K562 (cell line): ENCODE measurements at regions not wholly inside any gene's neighbourhood (a gene's known extent, or its start where the extent isn't known, plus 50 kb on each side); places are given as distances from the start of the nearest gene placed in this dataset.

Experiments
- L3MBTL2 ChIP-seq: fragments of 450-650 bp; IDR thresholded peaks from 2 replicates; pipeline ENCODE4 v1.6.1; 2016; ENCODE audit warnings: mild to moderate bottlenecking, moderate library complexity
- NR2C2 ChIP-seq, 2 experiments: fragments of 200-800 bp in 1 of 2; sonication (Bioruptor generic) in 1 of 2; sonication (generic) in 1 of 2; formaldehyde crosslinking in 1 of 2; IDR thresholded peaks; 2 replicates each; pipeline versions ENCODE4 v1.6.1 to v1.8.0; 2016 to 2022; ENCODE audit warnings: mild to moderate bottlenecking in 1 of 2, missing compliant biosample characterization in 1 of 2, missing genetic modification characterization in 1 of 2, missing genetic modification reagents in 1 of 2
- RAD21 ChIP-seq, 2 experiments: fragments of 250-450 bp in 1 of 2; fragments of 450-650 bp in 1 of 2; sonication (Bioruptor Pico) in 1 of 2; formaldehyde crosslinking in 1 of 2; IDR thresholded peaks in 1 of 2; conservative IDR thresholded peaks in 1 of 2; 2 replicates each; pipeline versions ENCODE4 v1.4.0 to v1.8.0; 2020 to 2022; ENCODE audit warnings: mild to moderate bottlenecking in 2 of 2, moderate library complexity in 1 of 2
- SMC3 ChIP-seq: conservative IDR thresholded peaks from 2 replicates; pipeline ENCODE4 v1.6.1; 2011; ENCODE audit warnings: low read depth, low read length, improper control_type of control experiment; ENCODE audit not compliant: insufficient read depth
- SOX6 ChIP-seq: fragments of 450-650 bp; IDR thresholded peaks from 2 replicates; pipeline ENCODE4 v1.6.1; 2014; ENCODE audit warnings: mild to moderate bottlenecking
- ZBTB7A ChIP-seq: IDR thresholded peaks from 2 replicates; pipeline ENCODE4 v1.6.1; 2011; ENCODE audit warnings: low read depth, mild to moderate bottlenecking, low read length, moderate library complexity, borderline replicate concordance; ENCODE audit not compliant: control insufficient read depth
- ZNF589 ChIP-seq: fragments of 200-800 bp; sonication (Bioruptor generic); IDR thresholded peaks from 2 replicates; pipeline ENCODE4 v1.6.1; 2016; ENCODE audit warnings: low read depth, missing genetic modification characterization, missing compliant biosample characterization
- TF ChIP-seq, protein P1 (sequence below): sonication (generic); formaldehyde crosslinking; IDR thresholded peaks from 2 replicates; pipeline ENCODE4 v1.8.0; 2022; ENCODE audit warnings: missing genetic modification reagents, mild to moderate bottlenecking, borderline replicate concordance
- TF ChIP-seq, protein P2 (sequence below): sonication (generic); formaldehyde crosslinking; IDR thresholded peaks from 2 replicates; pipeline ENCODE4 v1.8.1; 2023; ENCODE audit warnings: mild to moderate bottlenecking, missing genetic modification reagents
- TF ChIP-seq, protein P3 (sequence below), 3 experiments: IDR thresholded peaks in 2 of 3; conservative IDR thresholded peaks in 1 of 3; 2 replicates each; pipeline ENCODE4 v1.5.1; 2011 to 2012; ENCODE audit warnings: low read length in 3 of 3, mild to moderate bottlenecking in 3 of 3, control low read depth in 2 of 3, improper control_type of control experiment in 1 of 3, inconsistent platforms in 1 of 3, low read depth in 1 of 3, mixed read lengths in 1 of 3, moderate library complexity in 1 of 3; ENCODE audit not compliant: insufficient read depth in 2 of 3
- TF ChIP-seq, protein P4 (sequence below): IDR thresholded peaks from 2 replicates; pipeline ENCODE4 v1.6.1; 2011; ENCODE audit warnings: borderline replicate concordance, low read depth, mild to moderate bottlenecking, moderate library complexity, low read length; ENCODE audit not compliant: insufficient read depth, poor library complexity, severe bottlenecking
- TF ChIP-seq, protein P5 (sequence below): sonication (generic); formaldehyde crosslinking; IDR thresholded peaks from 2 replicates; pipeline ENCODE4 v1.9.0; 2022; ENCODE audit warnings: mild to moderate bottlenecking, missing genetic modification reagents
- TF ChIP-seq, protein P6 (sequence below): fragments of 200-800 bp; sonication (Bioruptor generic); IDR thresholded peaks from 2 replicates; pipeline ENCODE4 v1.6.1; 2017; ENCODE audit warnings: missing genetic modification characterization, missing compliant biosample characterization

DNA sequence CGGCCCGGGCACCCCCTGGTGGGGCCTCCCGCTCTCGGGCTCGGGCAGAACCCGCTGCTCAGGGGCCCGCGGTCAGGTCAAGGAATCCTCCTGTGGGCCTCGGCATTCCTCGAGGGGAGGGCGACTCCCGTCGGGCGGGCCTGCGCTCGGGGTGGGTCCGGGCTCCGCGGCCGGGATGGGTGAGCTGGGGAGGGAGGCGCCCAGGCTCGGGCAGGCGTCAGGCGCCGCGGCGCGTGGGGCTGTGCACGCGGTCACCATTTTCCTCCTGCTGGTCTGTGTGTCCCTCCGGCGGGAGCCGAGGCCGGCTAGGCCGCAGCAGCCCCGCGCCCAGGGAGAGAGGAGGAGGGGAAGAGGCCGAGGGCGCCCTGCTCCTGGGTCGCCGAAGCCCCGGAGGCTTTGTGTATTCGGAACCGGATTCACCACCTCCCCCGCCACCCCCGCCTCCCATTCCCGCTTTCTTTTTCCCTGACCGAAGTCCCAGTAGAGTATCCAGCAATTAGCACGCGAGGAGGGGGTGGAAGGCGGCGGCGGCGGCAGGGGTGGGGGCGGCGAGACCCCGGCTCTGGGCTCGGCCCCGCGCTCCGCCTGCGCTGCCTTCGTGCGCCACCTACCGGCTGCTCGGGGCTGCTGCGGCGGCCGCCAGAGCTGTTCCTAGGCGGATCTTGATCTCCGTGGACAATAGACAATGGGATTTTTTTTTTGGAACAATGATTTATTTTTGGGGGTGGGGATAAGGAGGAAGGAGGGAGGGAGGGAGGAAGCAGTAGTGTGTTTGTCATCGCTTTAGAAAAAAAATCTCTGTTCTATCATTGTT is 99.0 kb upstream of the MAML3 start (continued):
- peak; percentile 46 to 52; a peak in 3 of 4 replicates for TF ChIP-seq RAD21 (CRISPR knock-in tag; conservative IDR thresholded peaks at IDR 0.05 in 1 of 2, IDR thresholded peaks at IDR 0.05 in 1 of 2)
- TF ChIP-seq, protein P1, sequence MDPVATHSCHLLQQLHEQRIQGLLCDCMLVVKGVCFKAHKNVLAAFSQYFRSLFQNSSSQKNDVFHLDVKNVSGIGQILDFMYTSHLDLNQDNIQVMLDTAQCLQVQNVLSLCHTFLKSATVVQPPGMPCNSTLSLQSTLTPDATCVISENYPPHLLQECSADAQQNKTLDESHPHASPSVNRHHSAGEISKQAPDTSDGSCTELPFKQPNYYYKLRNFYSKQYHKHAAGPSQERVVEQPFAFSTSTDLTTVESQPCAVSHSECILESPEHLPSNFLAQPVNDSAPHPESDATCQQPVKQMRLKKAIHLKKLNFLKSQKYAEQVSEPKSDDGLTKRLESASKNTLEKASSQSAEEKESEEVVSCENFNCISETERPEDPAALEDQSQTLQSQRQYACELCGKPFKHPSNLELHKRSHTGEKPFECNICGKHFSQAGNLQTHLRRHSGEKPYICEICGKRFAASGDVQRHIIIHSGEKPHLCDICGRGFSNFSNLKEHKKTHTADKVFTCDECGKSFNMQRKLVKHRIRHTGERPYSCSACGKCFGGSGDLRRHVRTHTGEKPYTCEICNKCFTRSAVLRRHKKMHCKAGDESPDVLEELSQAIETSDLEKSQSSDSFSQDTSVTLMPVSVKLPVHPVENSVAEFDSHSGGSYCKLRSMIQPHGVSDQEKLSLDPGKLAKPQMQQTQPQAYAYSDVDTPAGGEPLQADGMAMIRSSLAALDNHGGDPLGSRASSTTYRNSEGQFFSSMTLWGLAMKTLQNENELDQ (CRISPR knock-in tag): no peak
- peak; percentile 42; the same call in 1 of the 2 replicates for TF ChIP-seq SMC3
- no peak for TF ChIP-seq NR2C2 (CRISPR knock-in tag; IDR thresholded peaks at IDR 0.05)
- TF ChIP-seq NR2C2 (tag; IDR thresholded peaks at IDR 0.05): 0 out of 2 replicates have a peak, but pooled peaks have one; percentile 27
- TF ChIP-seq, protein P2, sequence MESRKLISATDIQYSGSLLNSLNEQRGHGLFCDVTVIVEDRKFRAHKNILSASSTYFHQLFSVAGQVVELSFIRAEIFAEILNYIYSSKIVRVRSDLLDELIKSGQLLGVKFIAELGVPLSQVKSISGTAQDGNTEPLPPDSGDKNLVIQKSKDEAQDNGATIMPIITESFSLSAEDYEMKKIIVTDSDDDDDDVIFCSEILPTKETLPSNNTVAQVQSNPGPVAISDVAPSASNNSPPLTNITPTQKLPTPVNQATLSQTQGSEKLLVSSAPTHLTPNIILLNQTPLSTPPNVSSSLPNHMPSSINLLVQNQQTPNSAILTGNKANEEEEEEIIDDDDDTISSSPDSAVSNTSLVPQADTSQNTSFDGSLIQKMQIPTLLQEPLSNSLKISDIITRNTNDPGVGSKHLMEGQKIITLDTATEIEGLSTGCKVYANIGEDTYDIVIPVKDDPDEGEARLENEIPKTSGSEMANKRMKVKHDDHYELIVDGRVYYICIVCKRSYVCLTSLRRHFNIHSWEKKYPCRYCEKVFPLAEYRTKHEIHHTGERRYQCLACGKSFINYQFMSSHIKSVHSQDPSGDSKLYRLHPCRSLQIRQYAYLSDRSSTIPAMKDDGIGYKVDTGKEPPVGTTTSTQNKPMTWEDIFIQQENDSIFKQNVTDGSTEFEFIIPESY (CRISPR knock-in tag): peak; percentile 83
- TF ChIP-seq, protein P3, sequence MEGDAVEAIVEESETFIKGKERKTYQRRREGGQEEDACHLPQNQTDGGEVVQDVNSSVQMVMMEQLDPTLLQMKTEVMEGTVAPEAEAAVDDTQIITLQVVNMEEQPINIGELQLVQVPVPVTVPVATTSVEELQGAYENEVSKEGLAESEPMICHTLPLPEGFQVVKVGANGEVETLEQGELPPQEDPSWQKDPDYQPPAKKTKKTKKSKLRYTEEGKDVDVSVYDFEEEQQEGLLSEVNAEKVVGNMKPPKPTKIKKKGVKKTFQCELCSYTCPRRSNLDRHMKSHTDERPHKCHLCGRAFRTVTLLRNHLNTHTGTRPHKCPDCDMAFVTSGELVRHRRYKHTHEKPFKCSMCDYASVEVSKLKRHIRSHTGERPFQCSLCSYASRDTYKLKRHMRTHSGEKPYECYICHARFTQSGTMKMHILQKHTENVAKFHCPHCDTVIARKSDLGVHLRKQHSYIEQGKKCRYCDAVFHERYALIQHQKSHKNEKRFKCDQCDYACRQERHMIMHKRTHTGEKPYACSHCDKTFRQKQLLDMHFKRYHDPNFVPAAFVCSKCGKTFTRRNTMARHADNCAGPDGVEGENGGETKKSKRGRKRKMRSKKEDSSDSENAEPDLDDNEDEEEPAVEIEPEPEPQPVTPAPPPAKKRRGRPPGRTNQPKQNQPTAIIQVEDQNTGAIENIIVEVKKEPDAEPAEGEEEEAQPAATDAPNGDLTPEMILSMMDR (IDR thresholded peaks at IDR 0.05 in 2 of 3, conservative IDR thresholded peaks at IDR 0.05 in 1 of 3; ENCODE audit: insufficient read depth in 2 of 3, low read depth in 1 of 3, low read length in 3 of 3): peak; percentile 60 to 84 (median 66)
- peak; percentile 87 for TF ChIP-seq L3MBTL2
- TF ChIP-seq, protein P4, sequence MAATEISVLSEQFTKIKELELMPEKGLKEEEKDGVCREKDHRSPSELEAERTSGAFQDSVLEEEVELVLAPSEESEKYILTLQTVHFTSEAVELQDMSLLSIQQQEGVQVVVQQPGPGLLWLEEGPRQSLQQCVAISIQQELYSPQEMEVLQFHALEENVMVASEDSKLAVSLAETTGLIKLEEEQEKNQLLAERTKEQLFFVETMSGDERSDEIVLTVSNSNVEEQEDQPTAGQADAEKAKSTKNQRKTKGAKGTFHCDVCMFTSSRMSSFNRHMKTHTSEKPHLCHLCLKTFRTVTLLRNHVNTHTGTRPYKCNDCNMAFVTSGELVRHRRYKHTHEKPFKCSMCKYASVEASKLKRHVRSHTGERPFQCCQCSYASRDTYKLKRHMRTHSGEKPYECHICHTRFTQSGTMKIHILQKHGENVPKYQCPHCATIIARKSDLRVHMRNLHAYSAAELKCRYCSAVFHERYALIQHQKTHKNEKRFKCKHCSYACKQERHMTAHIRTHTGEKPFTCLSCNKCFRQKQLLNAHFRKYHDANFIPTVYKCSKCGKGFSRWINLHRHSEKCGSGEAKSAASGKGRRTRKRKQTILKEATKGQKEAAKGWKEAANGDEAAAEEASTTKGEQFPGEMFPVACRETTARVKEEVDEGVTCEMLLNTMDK: peak; percentile 38
- TF ChIP-seq, protein P5, sequence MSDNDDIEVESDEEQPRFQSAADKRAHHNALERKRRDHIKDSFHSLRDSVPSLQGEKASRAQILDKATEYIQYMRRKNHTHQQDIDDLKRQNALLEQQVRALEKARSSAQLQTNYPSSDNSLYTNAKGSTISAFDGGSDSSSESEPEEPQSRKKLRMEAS (CRISPR knock-in tag): peak; percentile 65
- peak; percentile 38; the same call in 1 of the 2 replicates for TF ChIP-seq ZNF589
- TF ChIP-seq ZBTB7A: peak; percentile 98
- TF ChIP-seq, protein P6, sequence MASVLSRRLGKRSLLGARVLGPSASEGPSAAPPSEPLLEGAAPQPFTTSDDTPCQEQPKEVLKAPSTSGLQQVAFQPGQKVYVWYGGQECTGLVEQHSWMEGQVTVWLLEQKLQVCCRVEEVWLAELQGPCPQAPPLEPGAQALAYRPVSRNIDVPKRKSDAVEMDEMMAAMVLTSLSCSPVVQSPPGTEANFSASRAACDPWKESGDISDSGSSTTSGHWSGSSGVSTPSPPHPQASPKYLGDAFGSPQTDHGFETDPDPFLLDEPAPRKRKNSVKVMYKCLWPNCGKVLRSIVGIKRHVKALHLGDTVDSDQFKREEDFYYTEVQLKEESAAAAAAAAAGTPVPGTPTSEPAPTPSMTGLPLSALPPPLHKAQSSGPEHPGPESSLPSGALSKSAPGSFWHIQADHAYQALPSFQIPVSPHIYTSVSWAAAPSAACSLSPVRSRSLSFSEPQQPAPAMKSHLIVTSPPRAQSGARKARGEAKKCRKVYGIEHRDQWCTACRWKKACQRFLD: 0 out of 2 replicates have a peak, but pooled peaks have one; percentile 42
- TF ChIP-seq SOX6: peak; percentile 51; the same call in 1 of the 2 replicates
